Activated T-helper 2 cell treated with anti-CD3 and anti-CD28 coated beads, Interferon-gamma antibody, Interleukin-2, Interleukin-4, amounts not matched to agents 10 μg/mL and 5 μg/mL and 100 μg/mL, durations not matched to agents 14 hours and 24 hours and 36 hours (primary cell): ENCODE measurements at regions not wholly inside any gene's neighbourhood (a gene's known extent, or its start where the extent isn't known, plus 50 kb on each side); places are given as distances from the start of the nearest gene placed in this dataset.

Experiments used
- DNase-seq: peaks from one replicate; pipeline ENCODE4 v3.0.0; 2021; ENCODE audit warnings: low spot score
- H3K27ac Mint-ChIP-seq: one replicate; pipeline ENCODE4 v1.8.0; 2021; ENCODE audit warnings: mixed read lengths
- H3K27me3 Mint-ChIP-seq: one replicate; pipeline ENCODE4 v1.8.0; 2021; ENCODE audit warnings: low read depth, mixed read lengths
- H3K36me3 Mint-ChIP-seq: one replicate; pipeline ENCODE4 v1.8.0; 2021; ENCODE audit warnings: low read depth, mixed read lengths
- H3K4me1 Mint-ChIP-seq: one replicate; pipeline ENCODE4 v1.8.0; 2021; ENCODE audit warnings: low read depth, mixed read lengths
- H3K4me3 Mint-ChIP-seq: one replicate; pipeline ENCODE4 v1.8.0; 2021; ENCODE audit warnings: low read depth, mild to moderate bottlenecking, moderate library complexity, mixed read lengths
- H3K9me3 Mint-ChIP-seq: one replicate; pipeline ENCODE4 v1.8.0; 2021; ENCODE audit warnings: mixed read lengths
- intact Hi-C: fragments of 100-400 bp; cut with micrococcal nuclease; formaldehyde crosslinking; loops from one replicate; pipeline ENCODE4 v1.15.1; 2023

DNA sequence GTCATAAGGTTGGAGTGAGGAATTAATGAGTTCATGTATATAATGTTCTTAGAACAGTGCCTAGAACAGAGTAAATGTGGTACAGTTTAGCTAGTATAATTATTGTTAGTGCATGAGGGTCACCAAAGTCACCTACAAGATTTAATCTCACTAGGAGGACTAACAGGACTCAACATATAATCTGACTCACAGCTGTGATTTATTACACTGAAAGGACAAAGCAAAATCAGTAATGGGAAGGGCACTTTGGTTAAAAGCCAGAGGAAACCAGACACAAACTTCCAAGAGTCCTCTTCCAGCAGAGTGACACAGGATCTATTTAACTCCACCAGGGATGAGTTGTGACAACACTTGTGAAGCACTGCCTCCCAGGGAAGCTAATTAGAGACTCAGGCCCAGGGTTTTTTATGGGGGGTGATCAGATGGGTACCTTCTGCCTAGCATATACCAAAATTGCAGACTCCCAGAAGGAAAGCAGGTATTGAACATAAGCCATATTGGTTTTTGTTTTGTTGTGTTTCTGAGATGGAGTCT, 341.2 kb upstream of the DACH1 start:
- H3K27ac Mint-ChIP-seq, result no peak overlapping the region
- no peaks in the 10 kb centered on the region for H3K36me3 Mint-ChIP-seq

GRCh38 chr13:72205773-72206172, 338.8 kb upstream of the DACH1 start:
- no peaks in the 10 kb centered on the region for H3K36me3 Mint-ChIP-seq
- H3K4me1 Mint-ChIP-seq, result no peaks in the 10 kb centered on the region
- no peak for DNase-seq
- intact Hi-C loops, result no loop called here
- no peak overlapping the region for H3K4me3 Mint-ChIP-seq
- no peak overlapping the region for H3K27ac Mint-ChIP-seq
- H3K9me3 Mint-ChIP-seq, result no peaks in the 10 kb centered on the region
- H3K27me3 Mint-ChIP-seq, result no peaks in the 10 kb centered on the region

More for the DNA sequence above, 341.2 kb upstream of the DACH1 start:
- intact Hi-C loops, result no loop called here
- DNase-seq, result no peak
- no peaks in the 10 kb centered on the region for H3K9me3 Mint-ChIP-seq
- no peaks in the 10 kb centered on the region for H3K27me3 Mint-ChIP-seq
- no peaks in the 10 kb centered on the region for H3K4me1 Mint-ChIP-seq
- no peak overlapping the region for H3K4me3 Mint-ChIP-seq

GRCh38 chr13:72204291-72204690, 337.3 kb upstream of the DACH1 start:
- Mint-ChIP-seq H3K4me1 (no peaks in the 10 kb centered on the region), H3K27ac (no peak overlapping the region), H3K36me3 (no peaks in the 10 kb centered on the region), H3K9me3 (no peaks in the 10 kb centered on the region), H3K4me3 (no peak overlapping the region), H3K27me3 (no peaks in the 10 kb centered on the region)
- no peak for DNase-seq
- intact Hi-C loops, result no loop called here

DNA sequence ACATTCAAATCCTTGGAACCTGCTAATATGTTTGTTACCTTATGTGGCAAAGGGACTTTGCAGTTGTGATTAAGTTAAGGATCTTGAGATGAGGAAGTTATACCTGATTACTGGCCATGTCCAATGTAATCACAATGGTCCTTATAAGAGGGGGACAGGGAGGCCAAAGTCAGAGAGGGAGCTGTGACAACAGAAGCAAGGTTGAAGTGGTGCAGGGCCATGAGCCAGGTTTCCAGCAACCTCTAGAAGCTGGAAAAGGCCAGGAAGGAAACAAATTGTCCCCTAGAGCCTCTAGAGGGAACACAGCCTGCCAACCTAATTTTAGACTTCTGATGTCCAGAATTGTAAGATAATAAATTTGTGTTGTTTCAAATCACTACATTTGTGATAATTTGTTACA, 334.7 kb upstream of the DACH1 start:
- intact Hi-C loops, result no loop called here
- Mint-ChIP-seq H3K4me1 (no peaks in the 10 kb centered on the region), H3K4me3 (no peak overlapping the region), H3K27ac (no peak overlapping the region), H3K27me3 (no peaks in the 10 kb centered on the region), H3K36me3 (no peaks in the 10 kb centered on the region), H3K9me3 (no peaks in the 10 kb centered on the region)
- no peak for DNase-seq

- H3K4me3 Mint-ChIP-seq, result no peak overlapping the region
- H3K36me3 Mint-ChIP-seq, result no peaks in the 10 kb centered on the region
- intact Hi-C loops, result no loop called here
- H3K27ac Mint-ChIP-seq, result no peak overlapping the region
- no peaks in the 10 kb centered on the region for H3K4me1 Mint-ChIP-seq
- no peak for DNase-seq
- no peaks in the 10 kb centered on the region for H3K27me3 Mint-ChIP-seq
- H3K9me3 Mint-ChIP-seq, result no peaks in the 10 kb centered on the region
Measured at GRCh38 chr13:72199640-72200039, 332.6 kb upstream of the DACH1 start.

- no peak for DNase-seq
- Mint-ChIP-seq H3K9me3 (no peaks in the 10 kb centered on the region), H3K4me3 (no peak overlapping the region), H3K4me1 (no peaks in the 10 kb centered on the region), H3K36me3 (no peaks in the 10 kb centered on the region), H3K27ac (no peak overlapping the region), H3K27me3 (no peaks in the 10 kb centered on the region)
- intact Hi-C loops, result no loop called here
Measured at GRCh38 chr13:72198967-72199560, 332.1 kb upstream of the DACH1 start.

- no peak for DNase-seq
- Mint-ChIP-seq H3K4me3 (no peak overlapping the region), H3K27me3 (no peaks in the 10 kb centered on the region), H3K36me3 (no peaks in the 10 kb centered on the region), H3K27ac (no peak overlapping the region), H3K4me1 (no peaks in the 10 kb centered on the region), H3K9me3 (no peaks in the 10 kb centered on the region)
- intact Hi-C loops, result no loop called here
Measured at GRCh38 chr13:72198042-72198441, 331.0 kb upstream of the DACH1 start.

DNA sequence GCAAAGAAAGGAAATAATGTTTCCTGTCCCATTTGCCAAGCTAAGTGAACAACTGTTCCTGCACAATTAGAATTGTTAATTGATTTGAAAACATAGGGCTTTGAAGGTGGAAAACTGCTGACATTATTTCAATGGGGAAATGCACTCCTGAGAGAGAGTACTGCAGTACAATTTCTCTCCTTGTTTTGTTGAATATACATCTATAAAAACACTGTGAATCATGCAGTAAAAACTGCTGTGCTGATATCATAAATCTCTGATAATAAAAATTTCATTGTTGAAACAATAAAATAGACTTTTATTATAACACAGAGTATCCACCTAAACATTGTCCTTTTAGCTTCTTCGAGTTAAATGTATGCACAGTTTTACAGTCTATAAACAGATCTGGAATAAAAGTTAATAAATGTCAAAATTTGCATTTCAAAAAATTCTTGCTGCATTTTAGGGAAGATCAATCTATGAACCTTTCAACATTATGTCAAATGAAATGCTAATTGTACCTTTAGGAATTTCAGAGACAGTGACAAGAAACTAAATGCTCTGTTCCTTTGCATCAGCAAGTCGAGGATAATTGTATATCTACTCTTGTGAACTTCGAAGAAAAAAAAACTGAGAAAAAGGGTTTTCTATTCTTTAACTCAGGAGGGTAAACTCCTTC, 328.2 kb upstream of the DACH1 start:
- Mint-ChIP-seq H3K4me1 (no peaks in the 10 kb centered on the region), H3K27ac (no peak overlapping the region), H3K9me3 (no peaks in the 10 kb centered on the region), H3K27me3 (no peaks in the 10 kb centered on the region), H3K36me3 (no peaks in the 10 kb centered on the region), H3K4me3 (no peak overlapping the region)
- DNase-seq, result no peak
- intact Hi-C loops, result no loop called here

DNA sequence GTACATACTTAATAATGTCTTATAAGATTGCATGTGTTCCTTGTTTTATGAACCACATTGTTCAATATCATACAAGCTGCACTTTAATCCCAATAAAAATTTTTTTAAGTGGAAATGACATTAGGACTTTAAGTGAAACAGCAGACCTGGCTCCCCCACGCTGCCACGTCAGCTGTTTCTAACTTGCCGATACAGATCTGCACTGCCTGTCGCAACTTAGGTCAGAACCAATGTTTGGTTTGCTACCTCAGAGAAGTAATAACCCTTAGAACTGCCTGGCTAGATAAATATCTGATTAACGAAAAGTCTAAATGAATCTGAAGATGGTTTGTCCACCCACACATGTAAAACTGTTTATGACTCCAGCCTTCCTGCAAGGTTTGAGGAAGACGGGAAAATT, 327.5 kb upstream of the DACH1 start:
- no peaks in the 10 kb centered on the region for H3K27me3 Mint-ChIP-seq
- H3K27ac Mint-ChIP-seq, result no peak overlapping the region
- no peak for DNase-seq
- H3K4me1 Mint-ChIP-seq, result no peaks in the 10 kb centered on the region
- H3K4me3 Mint-ChIP-seq, result no peak overlapping the region
- no peaks in the 10 kb centered on the region for H3K9me3 Mint-ChIP-seq
- H3K36me3 Mint-ChIP-seq, result no peaks in the 10 kb centered on the region
- intact Hi-C loops, result no loop called here

GRCh38 chr13:72186730-72187422, 319.9 kb upstream of the DACH1 start:
- intact Hi-C loops, result no loop called here
- no peaks in the 10 kb centered on the region for H3K36me3 Mint-ChIP-seq

DNA sequence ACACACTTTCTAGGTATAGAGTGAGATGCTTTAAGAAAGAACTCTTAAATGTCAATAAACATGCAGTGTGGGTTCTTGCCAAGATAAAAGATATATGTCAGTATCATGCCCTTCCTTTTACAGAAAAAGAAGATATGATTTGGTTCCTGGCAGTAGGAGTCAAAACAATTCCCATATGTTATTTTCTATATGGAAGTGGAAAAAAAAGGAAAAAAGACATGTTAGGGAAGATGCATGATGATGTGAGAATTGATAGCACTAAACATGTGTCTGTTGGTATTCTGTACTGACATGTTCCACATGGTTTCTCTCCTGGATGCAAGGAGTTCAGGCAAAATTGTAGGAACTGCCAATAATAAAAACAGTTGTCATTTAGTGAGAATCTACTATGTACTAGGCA, 318.8 kb upstream of the DACH1 start:
- intact Hi-C loops, result no loop called here
- Mint-ChIP-seq H3K27ac (no peak overlapping the region), H3K36me3 (no peaks in the 10 kb centered on the region), H3K4me3 (no peak overlapping the region), H3K9me3 (peaks cover 5% of the 10 kb centered on the region), H3K27me3 (no peaks in the 10 kb centered on the region), H3K4me1 (no peaks in the 10 kb centered on the region)
- no peak for DNase-seq

More at GRCh38 chr13:72186730-72187422, 319.9 kb upstream of the DACH1 start:
- DNase-seq, result no peak
- Mint-ChIP-seq H3K9me3 (peaks cover 5% of the 10 kb centered on the region), H3K27me3 (no peaks in the 10 kb centered on the region), H3K4me1 (no peaks in the 10 kb centered on the region), H3K27ac (no peak overlapping the region), H3K4me3 (no peak overlapping the region)

- Mint-ChIP-seq H3K27me3 (no peaks in the 10 kb centered on the region), H3K9me3 (no peaks in the 10 kb centered on the region), H3K36me3 (no peaks in the 10 kb centered on the region), H3K4me3 (no peak overlapping the region), H3K4me1 (no peaks in the 10 kb centered on the region), H3K27ac (no peak overlapping the region)
- intact Hi-C loops, result no loop called here
- DNase-seq, result no peak
Measured at GRCh38 chr13:72181661-72182060, 314.7 kb upstream of the DACH1 start.

- Mint-ChIP-seq H3K27me3 (no peaks in the 10 kb centered on the region), H3K4me3 (no peak overlapping the region), H3K4me1 (no peaks in the 10 kb centered on the region), H3K9me3 (no peaks in the 10 kb centered on the region), H3K36me3 (no peaks in the 10 kb centered on the region), H3K27ac (no peak overlapping the region)
- intact Hi-C loops, result no loop called here
- DNase-seq, result no peak
Measured at GRCh38 chr13:72180253-72180952, 313.4 kb upstream of the DACH1 start.
